ENCODE measurements at regions not wholly inside any gene's neighbourhood (a gene's known extent, or its start where the extent isn't known, plus 50 kb on each side); places are given as distances from the start of the nearest gene placed in this dataset.
A peak's percentile ranks its signal among the peaks of the same experiment; 100 is the strongest.

- Histone ChIP-seq H3K27ac (no peak overlapping the region), H3K4me3 (no peak overlapping the region)
- no peak for TF ChIP-seq CTCF (IDR thresholded peaks at IDR 0.05)
- DNase-seq (ENCODE audit: low spot score), result peak; percentile 49
Observed at GRCh38 chr19:29268721-29269393, 55.9 kb upstream of the UQCRFS1 start.

GRCh38 chr19:29269641-29270040 is 56.7 kb upstream of the UQCRFS1 start:
- Histone ChIP-seq H3K4me3 (no peak overlapping the region), H3K27ac (no peak overlapping the region)
- no peak for TF ChIP-seq CTCF (IDR thresholded peaks at IDR 0.05)
- peak; percentile 31 for DNase-seq (ENCODE audit: low spot score)

GRCh38 chr19:29271341-29271740 is 58.4 kb upstream of the UQCRFS1 start:
- Histone ChIP-seq H3K4me3 (no peak overlapping the region), H3K27ac (no peak overlapping the region)
- peak; percentile 29 for DNase-seq (ENCODE audit: low spot score)
- TF ChIP-seq CTCF (IDR thresholded peaks at IDR 0.05), result no peak

GRCh38 chr19:29271911-29272310 is 59.0 kb upstream of the UQCRFS1 start:
- H3K4me3 ChIP-seq, result no peak overlapping the region
- no peak for TF ChIP-seq CTCF (IDR thresholded peaks at IDR 0.05)
- no peak overlapping the region for H3K27ac ChIP-seq
- peak; percentile 7 for DNase-seq (ENCODE audit: low spot score)

- Histone ChIP-seq H3K27ac (no peak overlapping the region), H3K4me3 (no peak overlapping the region)
- TF ChIP-seq CTCF (IDR thresholded peaks at IDR 0.05), result no peak
- peak; percentile 17 for DNase-seq (ENCODE audit: low spot score)
Observed at GRCh38 chr19:29273000-29273640, 60.2 kb upstream of the UQCRFS1 start.

GRCh38 chr19:29275266-29275665 is 62.3 kb upstream of the UQCRFS1 start:
- TF ChIP-seq CTCF (IDR thresholded peaks at IDR 0.05), result no peak
- H3K4me3 ChIP-seq, result no peak overlapping the region
- no peak overlapping the region for H3K27ac ChIP-seq
- peak; percentile 40 for DNase-seq (ENCODE audit: low spot score)

- DNase-seq (ENCODE audit: low spot score), result peak; percentile 45
- Histone ChIP-seq H3K4me3 (no peak overlapping the region), H3K27ac (no peak overlapping the region)
- TF ChIP-seq CTCF (IDR thresholded peaks at IDR 0.05), result no peak
Observed at GRCh38 chr19:29277102-29277501, 64.2 kb upstream of the UQCRFS1 start.
